ENCODE measurements at regions not wholly inside any gene's neighbourhood (a gene's known extent, or its start where the extent isn't known, plus 50 kb on each side); places are given as distances from the start of the nearest gene placed in this dataset.

DNA sequence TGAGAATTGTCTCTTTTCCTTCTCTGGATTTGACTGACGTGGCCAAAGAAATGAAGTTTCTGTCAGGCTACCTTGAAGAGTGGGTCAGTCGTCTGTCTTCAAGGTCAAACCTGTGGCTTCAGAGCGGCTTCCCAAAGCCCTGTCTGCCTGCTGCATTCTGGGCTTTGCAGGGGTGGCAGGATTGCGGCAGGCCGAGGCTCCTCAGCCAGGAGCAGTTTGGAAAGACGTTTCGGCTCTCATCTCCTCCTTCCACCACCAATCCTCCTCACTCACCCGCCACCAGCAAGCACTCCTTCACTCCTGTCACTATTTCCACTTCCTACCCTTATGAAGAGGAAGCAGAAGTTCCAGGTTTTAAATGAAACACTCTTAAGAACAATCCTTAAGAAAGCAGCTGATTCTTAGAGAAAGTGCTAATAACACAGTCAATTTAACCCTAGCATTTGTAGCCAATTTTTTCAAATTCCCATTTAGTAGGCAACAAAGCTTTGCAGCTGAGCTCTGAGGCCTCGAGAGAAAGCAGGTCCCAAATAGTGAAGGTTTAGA is 351.7 kb downstream of the ZNF608 start:
- Histone ChIP-seq H3K4me1 (no peaks in the 10 kb centered on the region), H3K36me3 (no peaks in the 10 kb centered on the region), H3K27me3 (no peaks in the 10 kb centered on the region), H3K27ac (no peak overlapping the region), H3K4me3 (replicated peaks in 1 of 3) (no peak overlapping the region), H3K9me3 (no peaks in the 10 kb centered on the region)
- TF ChIP-seq POLR2A (IDR thresholded peaks at IDR 0.05), result no peak
- TF ChIP-seq CTCF (IDR thresholded peaks at IDR 0.05), result no peak
- intact Hi-C loops (cut with DNase I), result no loop called here
- no peak for DNase-seq
- 88% methylated on average over 9 of the region's 9 CpGs for whole genome bisulfite sequencing, 2 donors

DNA sequence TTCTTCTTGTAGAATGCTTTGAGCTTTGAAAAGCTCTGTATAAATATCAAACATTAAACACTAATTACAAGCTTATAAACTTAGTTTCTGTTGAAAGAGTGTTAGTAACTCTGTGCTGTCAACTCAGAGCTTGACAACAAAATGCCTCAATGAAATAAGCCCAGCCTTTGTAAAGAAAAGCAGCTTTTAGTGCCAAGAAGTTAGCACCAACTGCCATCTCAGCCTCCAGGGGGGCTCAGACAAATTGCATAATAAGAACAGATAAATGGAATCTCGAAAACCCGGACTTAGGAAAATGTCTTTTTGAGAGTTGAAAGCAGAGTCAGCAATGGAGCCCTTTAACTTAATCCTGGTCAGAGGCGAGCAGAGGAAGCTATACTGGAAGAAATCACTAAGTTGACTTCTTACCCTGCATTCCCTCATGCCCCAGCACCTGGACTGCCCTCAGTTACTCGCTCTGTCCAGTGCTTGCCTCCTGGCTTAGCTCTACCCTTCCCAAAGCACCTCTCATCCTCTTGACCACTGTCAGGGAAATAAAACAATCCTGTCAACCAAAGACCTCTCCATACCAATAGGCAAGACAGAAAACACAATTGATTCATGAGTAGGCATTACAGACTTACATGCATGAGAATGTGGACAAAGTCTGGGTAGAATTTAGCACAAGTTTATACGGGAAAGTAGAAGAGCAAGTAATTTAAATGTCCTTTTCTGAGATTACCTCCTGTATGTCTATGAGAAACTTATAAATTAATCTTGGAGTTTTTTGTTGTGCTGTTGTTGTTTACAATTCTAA is 352.7 kb downstream of the ZNF608 start:
- no peak for DNase-seq
- intact Hi-C loops (cut with DNase I), result no loop called here
- WGBS, 2 donors, result 86 to 97% methylated on average over 5 of the region's 5 CpGs
- H3K4me3 ChIP-seq (replicated peaks in 1 of 3), result no peak overlapping the region
- no peaks in the 10 kb centered on the region for H3K27me3 ChIP-seq
- H3K4me1 ChIP-seq, result no peaks in the 10 kb centered on the region
- no peaks in the 10 kb centered on the region for H3K9me3 ChIP-seq
- TF ChIP-seq CTCF (IDR thresholded peaks at IDR 0.05) (no peak), POLR2A (IDR thresholded peaks at IDR 0.05) (no peak)
- no peaks in the 10 kb centered on the region for H3K36me3 ChIP-seq
- no peak overlapping the region for H3K27ac ChIP-seq

DNA sequence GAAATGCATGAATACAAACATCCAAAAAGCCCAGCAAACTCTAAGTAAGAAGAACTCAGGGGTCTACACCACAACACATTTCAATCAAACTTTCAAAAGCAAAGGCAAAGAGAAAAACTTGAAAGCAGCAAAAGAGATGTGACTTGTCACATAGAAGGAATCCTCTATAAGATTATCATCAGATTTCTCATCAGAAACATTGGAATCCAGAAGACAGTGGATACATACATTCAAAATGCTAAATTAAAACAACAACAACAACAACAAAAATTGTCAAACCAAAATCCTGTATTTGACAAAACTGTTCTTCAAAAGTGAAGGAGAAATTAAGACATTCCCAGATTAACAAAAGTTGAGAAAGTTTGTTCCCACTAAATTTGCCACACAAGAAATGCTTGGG is 362.7 kb downstream of the ZNF608 start:
- H3K36me3 ChIP-seq, result no peaks in the 10 kb centered on the region
- no peaks in the 10 kb centered on the region for H3K4me1 ChIP-seq
- H3K27ac ChIP-seq, result no peak overlapping the region
- no peak for TF ChIP-seq CTCF (IDR thresholded peaks at IDR 0.05)
- TF ChIP-seq POLR2A (IDR thresholded peaks at IDR 0.05), result no peak
- intact Hi-C loops (cut with DNase I), result no loop called here
- no peak overlapping the region for H3K4me3 ChIP-seq (replicated peaks in 1 of 3)
- DNase-seq, result no peak
- H3K9me3 ChIP-seq, result no peaks in the 10 kb centered on the region
- H3K27me3 ChIP-seq, result no peaks in the 10 kb centered on the region

- DNase-seq, result no peak
- 89 to 92% methylated on average over 1 of the region's 1 CpG for WGBS, 2 donors
- Histone ChIP-seq H3K27ac (no peak overlapping the region), H3K4me1 (no peaks in the 10 kb centered on the region), H3K36me3 (no peaks in the 10 kb centered on the region), H3K9me3 (no peaks in the 10 kb centered on the region), H3K4me3 (replicated peaks in 1 of 3) (no peak overlapping the region), H3K27me3 (no peaks in the 10 kb centered on the region)
- no peak for TF ChIP-seq CTCF (IDR thresholded peaks at IDR 0.05)
- TF ChIP-seq POLR2A (IDR thresholded peaks at IDR 0.05), result no peak
- intact Hi-C loops (cut with DNase I), result no loop called here
These were observed 369.1 kb downstream of the ZNF608 start for GRCh38 chr5:124377386-124377785.

- H3K27ac ChIP-seq, result no peak overlapping the region
- H3K36me3 ChIP-seq, result no peaks in the 10 kb centered on the region
- no peaks in the 10 kb centered on the region for H3K9me3 ChIP-seq
- intact Hi-C loops (cut with DNase I), result no loop called here
- no peak for TF ChIP-seq POLR2A (IDR thresholded peaks at IDR 0.05)
- no peak for TF ChIP-seq CTCF (IDR thresholded peaks at IDR 0.05)
- no peaks in the 10 kb centered on the region for H3K27me3 ChIP-seq
- no peak overlapping the region for H3K4me3 ChIP-seq (replicated peaks in 1 of 3)
- WGBS, 2 donors, result 93 to 96% methylated on average over 3 of the region's 3 CpGs
- H3K4me1 ChIP-seq, result no peaks in the 10 kb centered on the region
- no peak for DNase-seq
These were observed 372.6 kb downstream of the ZNF608 start for GRCh38 chr5:124373883-124374282.

Data from thyroid gland (tissue), 4 donors.